NCI-H446 (cell line): ENCODE measurements at regions not wholly inside any gene's neighbourhood (a gene's known extent, or its start where the extent isn't known, plus 50 kb on each side); places are given as distances from the start of the nearest gene placed in this dataset.

Experiments used
- DNase-seq, 2 experiments: peaks; one replicate each; lab custom pipeline; 2025; lab: John Stamatoyannopoulos, UW

GRCh38 chr10:62709200-62709599 is 95.3 kb upstream of the ADO start:
- DNase-seq = no peak

GRCh38 chr10:62710182-62710581 is 94.3 kb upstream of the ADO start:
- no peak for DNase-seq

GRCh38 chr10:62715383-62715782 is 89.1 kb upstream of the ADO start:
- no peak for DNase-seq

GRCh38 chr10:62718585-62718984 is 85.9 kb upstream of the ADO start:
- no peak for DNase-seq

- DNase-seq = no peak
These were observed 85.5 kb upstream of the ADO start for GRCh38 chr10:62719061-62719460.

GRCh38 chr10:62721687-62722086 is 82.8 kb upstream of the ADO start:
- DNase-seq = no peak

- no peak for DNase-seq
These were observed 81.1 kb upstream of the ADO start for GRCh38 chr10:62723375-62723774.

- no peak for DNase-seq
These were observed 80.1 kb upstream of the ADO start for GRCh38 chr10:62724465-62724864.

GRCh38 chr10:62726142-62726541 is 78.4 kb upstream of the ADO start:
- DNase-seq = no peak

- DNase-seq = no peak
These were observed 77.9 kb upstream of the ADO start for GRCh38 chr10:62726638-62727037.

GRCh38 chr10:62727934-62728333 is 76.6 kb upstream of the ADO start:
- no peak for DNase-seq

GRCh38 chr10:62728479-62728878 is 76.0 kb upstream of the ADO start:
- DNase-seq = no peak

GRCh38 chr10:62732841-62733653 is 71.5 kb upstream of the ADO start:
- no peak for DNase-seq

- peak in 1 of 2 experiments; percentile 2 for DNase-seq
These were observed 70.7 kb upstream of the ADO start for GRCh38 chr10:62733654-62734293.

GRCh38 chr10:62734781-62735463 is 69.6 kb upstream of the ADO start:
- DNase-seq = no peak

- no peak for DNase-seq
These were observed 68.9 kb upstream of the ADO start for GRCh38 chr10:62735464-62736167.

- DNase-seq = no peak
These were observed 68.4 kb upstream of the ADO start for GRCh38 chr10:62736168-62736546.

GRCh38 chr10:62738916-62739315 is 65.6 kb upstream of the ADO start:
- DNase-seq = no peak

GRCh38 chr10:62740885-62741745 is 63.4 kb upstream of the ADO start:
- DNase-seq = no peak

GRCh38 chr10:62741996-62742395 is 62.5 kb upstream of the ADO start:
- no peak for DNase-seq

- no peak for DNase-seq
These were observed 61.9 kb upstream of the ADO start for GRCh38 chr10:62742536-62743061.
